GM19438 (cell line): ENCODE measurements at regions not wholly inside any gene's neighbourhood (a gene's known extent, or its start where the extent isn't known, plus 50 kb on each side); places are given as distances from the start of the nearest gene placed in this dataset.

ENCODE experiments used
- ATAC-seq: cut with Tn5 transposase; IDR thresholded peaks from one replicate; pipeline ENCODE4 v1.9.1; 2021; ENCODE audit warnings: low read depth; ENCODE audit not compliant: unreplicated experiment

DNA sequence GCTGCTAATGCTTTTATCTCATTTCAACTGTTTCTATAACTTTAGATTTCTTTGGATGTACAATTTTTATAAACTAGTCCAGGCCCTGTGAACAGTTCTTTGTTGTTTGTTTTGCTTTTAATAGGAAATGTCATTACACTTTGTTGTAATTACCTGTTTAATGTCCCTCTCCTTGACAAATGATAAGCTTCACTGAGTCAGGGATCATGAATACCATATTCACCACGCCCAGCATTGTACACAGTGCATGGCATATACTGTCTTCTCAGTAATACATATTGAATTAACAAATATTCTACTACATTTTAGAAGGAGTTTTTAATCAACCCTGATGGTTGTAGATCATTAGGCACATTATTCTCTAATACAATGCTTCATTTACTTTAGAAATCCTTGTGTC is 1105.0 kb downstream of the MAT2B start:
- no peak for ATAC-seq

DNA sequence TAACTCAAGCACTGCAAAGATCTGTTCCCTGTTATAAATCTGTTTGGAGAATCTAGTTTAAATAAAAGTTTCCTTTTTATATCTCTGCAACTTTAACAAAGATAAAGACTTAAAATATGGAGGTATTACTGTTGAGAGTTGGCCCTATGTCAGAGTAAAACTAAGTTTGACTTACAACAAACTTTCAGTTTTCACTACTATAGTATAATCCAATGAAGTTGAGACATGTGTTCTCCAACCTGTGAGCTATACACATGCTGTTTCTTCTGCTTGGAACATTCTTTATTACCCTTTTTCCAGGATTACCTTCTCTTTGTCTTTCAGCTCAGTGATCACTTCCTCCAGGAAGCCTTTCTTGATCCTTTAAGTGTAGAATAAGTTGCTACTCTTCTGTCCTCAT is 1109.3 kb downstream of the MAT2B start:
- no peak for ATAC-seq

DNA sequence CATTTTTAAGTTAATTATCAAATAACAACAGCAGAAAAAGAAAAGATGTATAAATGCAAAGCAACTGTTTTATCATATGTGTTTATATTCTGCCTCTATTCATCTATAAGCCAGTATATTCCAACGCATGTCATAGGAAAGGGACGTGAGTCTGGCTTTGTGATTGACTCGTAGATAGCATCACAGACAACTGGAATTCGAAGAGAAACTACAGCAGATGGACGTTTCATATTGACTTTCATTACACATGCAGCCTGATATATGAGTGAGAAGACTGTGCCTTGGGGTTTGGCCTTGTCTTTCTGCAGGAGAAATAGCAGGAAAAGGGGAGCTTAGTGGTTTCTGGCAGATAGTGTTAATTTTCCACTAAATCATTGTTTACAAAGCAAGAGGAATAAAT is 1111.9 kb downstream of the MAT2B start:
- ATAC-seq: no peak

- no peak for ATAC-seq
These were observed 1121.6 kb downstream of the MAT2B start for GRCh38 chr5:164627021-164627420.

DNA sequence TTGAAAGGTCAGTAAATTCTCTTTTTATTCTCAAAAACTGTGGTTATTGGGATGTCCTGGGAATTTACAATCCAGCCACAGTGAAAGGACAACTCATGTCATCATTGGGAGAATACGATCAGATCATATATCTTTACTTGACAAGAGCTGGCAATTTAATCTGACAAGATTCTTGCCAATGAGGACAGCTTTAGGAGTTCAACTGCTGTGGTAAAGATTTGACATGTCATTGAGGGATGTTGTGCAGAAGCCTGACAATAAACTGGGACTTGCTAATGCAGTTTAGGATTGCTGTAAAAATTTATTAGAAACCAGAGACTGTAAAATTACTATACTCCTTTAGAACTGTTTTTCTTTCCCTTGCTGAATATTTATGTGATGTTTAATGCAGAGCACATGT is 1131.0 kb downstream of the MAT2B start:
- no peak for ATAC-seq

- ATAC-seq: no peak
These were observed 1132.6 kb downstream of the MAT2B start for GRCh38 chr5:164637931-164638521.

GRCh38 chr5:164649266-164649665 is 1143.8 kb downstream of the MAT2B start:
- ATAC-seq: no peak

DNA sequence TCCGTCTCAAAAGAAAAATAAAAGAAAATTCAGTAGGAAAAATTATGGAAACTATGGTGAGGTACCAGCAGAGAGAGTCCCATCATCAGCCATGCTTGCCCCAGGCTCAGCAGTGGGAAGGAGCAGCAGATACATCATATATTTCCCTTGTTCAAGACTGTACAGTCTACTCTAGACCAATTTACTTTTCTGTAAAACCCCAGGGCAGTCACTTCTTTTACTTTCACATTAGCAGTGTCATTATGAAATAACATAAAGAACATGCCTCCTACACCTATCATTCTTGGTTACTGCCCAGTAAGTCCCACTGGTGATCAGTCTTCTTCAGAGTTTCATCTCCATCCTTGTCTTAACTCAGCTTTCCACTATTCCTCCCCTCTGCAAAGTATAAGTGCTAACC is 1145.0 kb downstream of the MAT2B start:
- ATAC-seq: no peak

GRCh38 chr5:164651546-164652275 is 1146.3 kb downstream of the MAT2B start:
- ATAC-seq: no peak

DNA sequence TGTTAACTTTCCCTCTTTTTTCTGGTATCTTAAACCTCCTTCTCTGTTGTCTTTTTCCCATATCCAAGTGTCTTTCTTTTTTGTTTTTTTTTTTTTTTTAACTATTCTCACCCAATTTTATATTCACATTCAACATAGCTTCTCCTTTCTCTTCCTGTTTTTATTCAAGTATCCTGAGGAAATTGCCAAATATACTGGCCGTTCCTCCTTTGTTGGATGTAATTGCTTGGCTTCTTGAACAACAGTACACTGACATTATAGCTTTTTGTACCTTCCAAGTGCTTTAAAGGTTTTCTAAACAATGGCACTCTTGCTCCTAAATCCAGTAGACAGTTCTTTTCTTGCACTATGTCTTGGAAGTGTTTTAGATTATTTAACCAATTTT is 1146.8 kb downstream of the MAT2B start:
- no peak for ATAC-seq

DNA sequence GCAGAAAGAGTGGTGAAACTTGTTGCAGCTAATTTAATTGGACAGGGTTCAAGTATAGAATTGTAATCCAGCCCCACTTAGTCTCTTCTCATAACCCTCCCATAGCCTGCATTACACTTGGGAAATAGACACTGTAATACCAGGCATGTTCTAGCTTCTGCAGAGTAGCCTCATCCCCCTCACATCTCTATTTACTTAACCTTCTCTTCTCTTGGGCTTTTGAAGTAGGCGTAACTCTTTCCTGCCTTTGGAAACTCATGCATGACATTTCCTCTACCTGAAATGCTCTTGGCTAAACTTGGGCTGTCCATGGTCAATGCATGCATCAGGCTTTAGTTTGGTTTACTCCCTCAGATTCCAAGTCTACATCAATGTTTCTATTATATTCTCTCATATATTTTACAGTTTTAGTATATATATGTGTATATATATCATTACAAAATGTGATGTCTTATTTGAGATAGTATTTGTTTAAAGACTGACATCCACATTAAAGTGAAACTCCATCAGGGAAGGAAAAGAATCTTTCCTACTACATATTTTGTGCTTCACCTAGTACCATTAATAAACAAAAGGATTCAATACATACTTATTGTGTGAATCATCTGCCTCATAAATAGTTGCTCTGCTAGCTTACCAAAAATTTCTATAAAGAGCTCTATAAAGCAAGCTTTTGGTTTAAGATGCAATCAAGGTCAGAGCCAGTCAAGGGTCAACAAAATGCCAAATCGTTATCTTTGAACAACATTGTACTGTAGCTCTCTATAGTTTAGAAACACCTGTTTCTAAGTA is 1158.0 kb downstream of the MAT2B start:
- ATAC-seq: no peak

GRCh38 chr5:164671640-164672039 is 1166.2 kb downstream of the MAT2B start:
- ATAC-seq: no peak

GRCh38 chr5:164672205-164672604 is 1166.8 kb downstream of the MAT2B start:
- no peak for ATAC-seq

DNA sequence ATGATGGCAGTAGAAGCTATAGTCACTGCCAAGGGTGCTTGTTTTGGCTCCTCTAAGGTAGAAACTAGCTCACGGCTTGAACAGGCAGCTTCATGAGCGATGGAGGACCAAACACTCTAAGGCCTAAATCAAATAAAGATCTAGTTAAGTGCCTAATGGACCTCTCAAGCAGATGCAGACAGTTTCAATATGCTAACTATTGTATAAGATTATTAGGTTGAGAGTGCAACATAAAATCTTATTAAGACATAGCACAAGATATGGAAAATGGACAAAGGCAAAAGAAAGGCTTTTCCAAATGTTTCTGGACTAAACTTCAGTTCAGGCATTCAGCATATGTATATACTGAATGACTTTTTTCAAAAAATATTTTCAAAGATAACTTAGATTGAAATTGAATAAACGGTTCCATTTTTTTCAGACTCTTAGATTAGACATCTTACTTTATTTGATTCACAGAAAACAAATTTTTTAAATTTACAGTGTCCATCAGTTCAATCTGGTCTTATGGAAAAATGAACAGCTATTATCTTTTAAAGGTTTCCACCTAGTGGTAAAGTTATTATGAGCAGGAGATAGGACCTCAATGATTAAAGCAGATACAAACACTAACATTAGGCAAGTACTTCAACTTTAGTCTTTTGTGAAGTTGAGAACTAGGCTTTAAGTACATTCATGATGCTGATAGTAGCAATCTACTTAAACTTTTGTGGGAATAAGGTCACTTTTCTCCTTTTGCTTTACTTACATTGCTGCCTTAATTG is 1167.7 kb downstream of the MAT2B start:
- no peak for ATAC-seq

GRCh38 chr5:164679461-164679860 is 1174.0 kb downstream of the MAT2B start:
- no peak for ATAC-seq

DNA sequence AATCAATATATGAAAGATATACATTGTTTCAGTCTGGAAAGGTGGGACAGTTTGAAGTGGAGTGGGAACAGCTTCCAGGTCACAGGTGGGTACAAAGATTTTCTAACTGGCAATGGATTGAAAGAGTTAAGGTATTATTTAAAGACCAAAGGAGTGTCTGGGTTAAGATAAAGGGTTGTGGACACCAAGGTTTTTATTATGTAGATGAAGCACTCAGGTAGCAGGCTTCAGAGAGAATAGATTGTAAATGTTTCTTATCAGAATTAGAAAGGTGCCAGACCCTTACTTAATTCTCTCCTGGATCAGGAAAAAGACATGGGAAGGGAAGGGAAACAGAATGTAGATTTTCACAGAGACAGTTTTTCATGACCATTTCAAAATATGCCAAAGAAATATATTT is 1174.8 kb downstream of the MAT2B start:
- ATAC-seq: no peak

GRCh38 chr5:164680812-164681520 is 1175.5 kb downstream of the MAT2B start:
- no peak for ATAC-seq

- ATAC-seq: no peak
These were observed 1182.0 kb downstream of the MAT2B start for GRCh38 chr5:164687391-164687790.

DNA sequence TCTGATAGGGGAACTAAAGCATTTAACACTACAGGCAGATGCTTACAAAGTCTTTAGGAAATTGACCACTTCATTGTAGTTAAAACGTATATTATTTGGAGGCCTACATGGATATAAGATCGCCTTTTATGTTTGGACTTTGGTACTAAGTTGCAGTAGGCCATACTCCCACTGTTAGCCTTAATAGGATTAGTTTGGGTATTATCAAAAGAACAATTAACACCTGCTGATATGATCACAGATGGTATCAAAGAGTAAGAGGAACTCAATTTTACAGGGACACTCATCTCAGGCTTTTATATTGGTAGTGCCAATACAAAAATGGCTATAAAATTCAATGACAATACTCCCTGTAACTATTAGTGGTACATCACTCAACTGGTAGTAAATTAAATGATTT is 1183.0 kb downstream of the MAT2B start:
- ATAC-seq: no peak

DNA sequence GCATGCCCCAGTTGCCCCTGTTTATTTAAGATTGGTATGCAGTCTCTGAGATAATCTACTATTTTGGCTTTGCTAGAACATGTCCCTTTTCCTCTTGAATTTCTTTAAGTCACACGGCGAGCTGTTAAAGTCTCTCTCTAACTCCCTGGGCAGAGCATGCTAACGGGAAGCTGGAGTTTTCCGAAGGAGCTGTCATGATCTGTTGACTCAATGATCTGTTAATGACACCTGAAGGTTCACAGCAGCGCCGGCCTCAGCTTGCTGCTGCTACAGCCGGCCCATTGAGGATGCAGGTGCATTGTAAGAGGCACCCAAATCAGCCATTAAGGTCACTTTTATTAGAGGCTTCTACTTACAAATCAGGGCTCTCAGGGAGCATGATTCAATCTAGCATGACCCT is 1203.4 kb downstream of the MAT2B start:
- no peak for ATAC-seq
